ENCODE measurements at regions not wholly inside any gene's neighbourhood (a gene's known extent, or its start where the extent isn't known, plus 50 kb on each side); places are given as distances from the start of the nearest gene placed in this dataset.

- TF ChIP-seq, protein P1, sequence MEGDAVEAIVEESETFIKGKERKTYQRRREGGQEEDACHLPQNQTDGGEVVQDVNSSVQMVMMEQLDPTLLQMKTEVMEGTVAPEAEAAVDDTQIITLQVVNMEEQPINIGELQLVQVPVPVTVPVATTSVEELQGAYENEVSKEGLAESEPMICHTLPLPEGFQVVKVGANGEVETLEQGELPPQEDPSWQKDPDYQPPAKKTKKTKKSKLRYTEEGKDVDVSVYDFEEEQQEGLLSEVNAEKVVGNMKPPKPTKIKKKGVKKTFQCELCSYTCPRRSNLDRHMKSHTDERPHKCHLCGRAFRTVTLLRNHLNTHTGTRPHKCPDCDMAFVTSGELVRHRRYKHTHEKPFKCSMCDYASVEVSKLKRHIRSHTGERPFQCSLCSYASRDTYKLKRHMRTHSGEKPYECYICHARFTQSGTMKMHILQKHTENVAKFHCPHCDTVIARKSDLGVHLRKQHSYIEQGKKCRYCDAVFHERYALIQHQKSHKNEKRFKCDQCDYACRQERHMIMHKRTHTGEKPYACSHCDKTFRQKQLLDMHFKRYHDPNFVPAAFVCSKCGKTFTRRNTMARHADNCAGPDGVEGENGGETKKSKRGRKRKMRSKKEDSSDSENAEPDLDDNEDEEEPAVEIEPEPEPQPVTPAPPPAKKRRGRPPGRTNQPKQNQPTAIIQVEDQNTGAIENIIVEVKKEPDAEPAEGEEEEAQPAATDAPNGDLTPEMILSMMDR (IDR thresholded peaks at IDR 0.05) = no peak
- TF ChIP-seq ZFX (IDR thresholded peaks at IDR 0.05; ENCODE audit: borderline replicate concordance) = no peak
Observed at GRCh38 chr6:145374570-145374969, 360.8 kb downstream of the EPM2A start.

Measured in 22Rv1 (cell line).